BJ (cell line): ENCODE measurements at regions not wholly inside any gene's neighbourhood (a gene's known extent, or its start where the extent isn't known, plus 50 kb on each side); places are given as distances from the start of the nearest gene placed in this dataset.

Experiments
- CTCF ChIA-PET: fragments of 350-600 bp; formaldehyde crosslinking; extraction: SDS; loops from one replicate; lab custom pipeline; 2021; ENCODE audit warnings: antibody characterized with exemption, inconsistent platforms; lab: Yijun Ruan, JAX
- POLR2A ChIA-PET: fragments of 300-600 bp; sonication (Branson Sonifier 250); formaldehyde crosslinking; extraction: SDS; loops from one replicate; lab custom pipeline; 2021; ENCODE audit warnings: antibody characterized with exemption; lab: Charles Lee
- DNase-seq: peaks from one replicate; pipeline ENCODE4 v3.0.0-alpha.2; 2011; ENCODE audit warnings: low read depth
- H3K27me3 ChIP-seq: 2 replicates; pipeline ENCODE4 v1.6.0; 2011; ENCODE audit warnings: low read length; ENCODE audit not compliant: control insufficient read depth, insufficient read depth
- H3K36me3 ChIP-seq: 2 replicates; pipeline ENCODE4 v1.5.1; 2011; ENCODE audit warnings: low read length; ENCODE audit not compliant: control insufficient read depth, insufficient read depth
- H3K4me3 ChIP-seq: 2 replicates; pipeline ENCODE4 v1.5.1; 2011; ENCODE audit warnings: low read depth, mild to moderate bottlenecking, control low read depth, low read length
- TF ChIP-seq, protein P1 (sequence below): IDR thresholded peaks from 2 replicates; pipeline ENCODE4 v1.5.1; 2011; ENCODE audit warnings: low read depth, mild to moderate bottlenecking, control low read depth, inconsistent platforms, low read length, moderate library complexity; ENCODE audit not compliant: insufficient read depth

DNA sequence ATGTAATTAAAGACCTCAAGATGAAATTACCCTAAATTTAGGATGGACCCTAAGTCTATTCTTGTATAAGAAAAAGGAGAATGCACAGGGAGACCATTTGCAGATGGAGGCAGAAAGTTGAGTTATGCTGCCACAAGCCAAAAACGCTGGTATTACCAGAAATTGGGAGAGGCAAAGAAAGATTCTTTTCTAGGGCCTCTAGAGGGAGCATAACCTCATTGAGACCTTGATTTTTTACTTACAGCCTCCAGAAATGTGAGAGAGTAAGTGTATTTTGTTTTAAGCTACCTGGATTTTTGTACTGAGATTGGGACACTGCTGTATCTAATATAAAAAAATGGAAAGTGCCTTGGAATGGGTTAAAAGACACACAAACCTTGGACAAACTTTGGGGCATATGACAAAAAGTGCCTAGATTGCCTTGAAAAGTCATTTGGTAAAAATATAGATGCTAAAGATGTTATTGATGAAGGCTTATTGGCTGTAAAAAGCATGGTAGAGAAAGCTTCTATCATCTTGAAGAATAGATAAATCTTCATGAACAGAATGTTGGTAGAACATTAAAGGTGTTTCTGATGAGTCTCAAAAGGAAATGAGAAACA lies 174.7 kb upstream of the PRDM9 start:
- ChIA-PET CTCF (no interaction called here), POLR2A (no interaction called here)
- Histone ChIP-seq H3K36me3 (no peaks in the 10 kb centered on the region), H3K27me3 (no peaks in the 10 kb centered on the region), H3K4me3 (no peak overlapping the region)
- TF ChIP-seq, protein P1, sequence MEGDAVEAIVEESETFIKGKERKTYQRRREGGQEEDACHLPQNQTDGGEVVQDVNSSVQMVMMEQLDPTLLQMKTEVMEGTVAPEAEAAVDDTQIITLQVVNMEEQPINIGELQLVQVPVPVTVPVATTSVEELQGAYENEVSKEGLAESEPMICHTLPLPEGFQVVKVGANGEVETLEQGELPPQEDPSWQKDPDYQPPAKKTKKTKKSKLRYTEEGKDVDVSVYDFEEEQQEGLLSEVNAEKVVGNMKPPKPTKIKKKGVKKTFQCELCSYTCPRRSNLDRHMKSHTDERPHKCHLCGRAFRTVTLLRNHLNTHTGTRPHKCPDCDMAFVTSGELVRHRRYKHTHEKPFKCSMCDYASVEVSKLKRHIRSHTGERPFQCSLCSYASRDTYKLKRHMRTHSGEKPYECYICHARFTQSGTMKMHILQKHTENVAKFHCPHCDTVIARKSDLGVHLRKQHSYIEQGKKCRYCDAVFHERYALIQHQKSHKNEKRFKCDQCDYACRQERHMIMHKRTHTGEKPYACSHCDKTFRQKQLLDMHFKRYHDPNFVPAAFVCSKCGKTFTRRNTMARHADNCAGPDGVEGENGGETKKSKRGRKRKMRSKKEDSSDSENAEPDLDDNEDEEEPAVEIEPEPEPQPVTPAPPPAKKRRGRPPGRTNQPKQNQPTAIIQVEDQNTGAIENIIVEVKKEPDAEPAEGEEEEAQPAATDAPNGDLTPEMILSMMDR = no peak
- no peak for DNase-seq

DNA sequence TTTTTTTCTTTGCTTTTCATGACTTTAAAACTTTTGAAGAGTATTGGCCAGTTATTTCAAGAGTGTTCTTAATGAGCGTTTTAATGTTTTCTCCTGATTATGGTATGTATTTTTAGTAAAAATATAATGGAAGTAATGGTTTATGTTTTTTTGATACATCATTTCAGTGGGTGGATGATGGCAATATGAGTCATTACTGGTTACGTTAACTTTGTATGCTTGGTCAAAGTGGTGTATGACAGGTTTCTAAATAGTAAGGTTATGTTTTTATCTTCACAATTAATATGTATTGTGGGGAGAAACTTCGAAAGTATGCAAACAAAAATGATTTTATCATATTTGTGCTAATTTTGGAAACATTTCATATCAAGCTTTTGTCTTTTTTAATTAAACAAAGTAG lies 176.7 kb upstream of the PRDM9 start:
- H3K36me3 ChIP-seq = no peaks in the 10 kb centered on the region
- TF ChIP-seq, protein P1 = no peak
- no peak overlapping the region for H3K4me3 ChIP-seq
- POLR2A ChIA-PET = no interaction called here
- CTCF ChIA-PET = no interaction called here
- DNase-seq = no peak
- H3K27me3 ChIP-seq = no peaks in the 10 kb centered on the region

DNA sequence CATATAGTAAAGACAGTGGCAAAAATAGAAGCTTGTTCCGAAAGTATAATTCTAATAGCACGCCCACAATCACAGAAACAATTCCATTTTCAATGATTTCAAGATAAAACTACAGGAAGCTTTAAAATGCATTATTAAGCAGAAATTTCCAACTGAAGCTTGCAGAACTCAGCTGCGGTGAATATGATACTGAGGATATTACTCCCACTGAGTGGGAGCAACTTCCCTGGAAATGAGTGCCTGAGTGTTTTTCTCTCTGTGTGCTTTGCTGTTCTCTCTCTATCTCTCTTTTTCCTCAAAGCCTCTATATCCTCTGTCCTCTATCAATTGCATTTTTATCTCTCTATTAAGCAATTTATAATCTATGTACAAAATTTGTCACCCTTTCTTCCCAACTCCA lies 187.5 kb upstream of the PRDM9 start:
- H3K4me3 ChIP-seq = no peak overlapping the region
- H3K27me3 ChIP-seq = no peaks in the 10 kb centered on the region
- DNase-seq = no peak
- ChIA-PET CTCF (no interaction called here), POLR2A (no interaction called here)
- H3K36me3 ChIP-seq = no peaks in the 10 kb centered on the region
- TF ChIP-seq, protein P1 = no peak

GRCh38 chr5:23318960-23319359 lies 188.4 kb upstream of the PRDM9 start:
- TF ChIP-seq, protein P1 = no peak
- no peaks in the 10 kb centered on the region for H3K36me3 ChIP-seq
- ChIA-PET CTCF (no interaction called here), POLR2A (no interaction called here)
- H3K4me3 ChIP-seq = no peak overlapping the region
- no peaks in the 10 kb centered on the region for H3K27me3 ChIP-seq
- DNase-seq = no peak

DNA sequence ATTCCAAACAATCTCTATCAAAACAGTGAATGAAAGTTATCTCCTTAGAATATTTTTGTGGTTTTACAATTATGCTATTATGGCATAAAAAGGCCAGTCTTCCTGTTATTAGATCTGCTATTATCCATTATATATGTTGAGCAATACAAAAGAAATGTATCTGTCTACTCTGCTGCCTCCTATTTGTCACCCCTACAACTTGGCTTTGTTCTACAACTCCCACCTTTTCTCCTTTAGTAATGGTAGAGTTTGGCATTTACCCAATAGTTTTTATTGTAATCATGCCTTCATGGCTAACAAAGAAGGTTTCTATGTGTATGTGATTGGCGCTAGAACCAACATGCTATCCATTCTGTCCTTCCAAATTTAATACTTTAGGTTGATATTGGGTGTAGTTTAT lies 189.2 kb upstream of the PRDM9 start:
- no peak overlapping the region for H3K4me3 ChIP-seq
- ChIA-PET POLR2A (no interaction called here), CTCF (no interaction called here)
- DNase-seq = no peak
- H3K36me3 ChIP-seq = no peaks in the 10 kb centered on the region
- TF ChIP-seq, protein P1 = no peak
- no peaks in the 10 kb centered on the region for H3K27me3 ChIP-seq
